Lower lobe of right lung (tissue), 2 donors: ENCODE measurements at regions not wholly inside any gene's neighbourhood (a gene's known extent, or its start where the extent isn't known, plus 50 kb on each side); places are given as distances from the start of the nearest gene placed in this dataset.

ENCODE experiments used
- ATAC-seq, 2 donors: fragments of 200-7000 bp; cut with Tn5 transposase; one replicate each; pipeline ENCODE4 v1.9.1; 2020 to 2022; ENCODE audit warnings: mild to moderate bottlenecking in 2 of 2, moderate library complexity in 2 of 2
- DNase-seq: peaks from one replicate; pipeline ENCODE4 v3.0.0-alpha.2; 2020
- H3K27ac ChIP-seq: fragments of 200-600 bp; one replicate; pipeline ENCODE4 v1.8.0; 2022
- H3K27me3 ChIP-seq: fragments of 200-600 bp; one replicate; pipeline ENCODE4 v1.8.0; 2022; ENCODE audit warnings: low read depth
- H3K36me3 ChIP-seq: fragments of 200-600 bp; one replicate; pipeline ENCODE4 v1.8.0; 2022; ENCODE audit warnings: mild to moderate bottlenecking
- H3K4me1 ChIP-seq: fragments of 200-600 bp; one replicate; pipeline ENCODE4 v1.8.0; 2022
- H3K4me3 ChIP-seq: fragments of 200-600 bp; one replicate; pipeline ENCODE4 v1.8.0; 2022; ENCODE audit warnings: mild to moderate bottlenecking
- H3K9me3 ChIP-seq: fragments of 200-600 bp; one replicate; pipeline ENCODE4 v1.8.0; 2022
- CTCF ChIP-seq: fragments of 200-600 bp; IDR thresholded peaks from one replicate; pipeline ENCODE4 v1.8.0; 2022; ENCODE audit warnings: antibody characterized with exemption, mild to moderate bottlenecking
- intact Hi-C: fragments of 100-400 bp; cut with DNase I; formaldehyde crosslinking; loops from one replicate; pipeline ENCODE4 v1.11.0; 2022
- donor health status: DM: no; HTN: yes; CAD: no; lungs with severe emphysema.

GRCh38 chr1:95408507-95409136, 174.6 kb downstream of the RWDD3 start:
- DNase-seq (no peak), ATAC-seq (no peak)
- no peaks in the 10 kb centered on the region for H3K27me3 ChIP-seq
- H3K4me3 ChIP-seq = no peak overlapping the region
- H3K27ac ChIP-seq = no peak overlapping the region
- H3K9me3 ChIP-seq = no peaks in the 10 kb centered on the region
- no peaks in the 10 kb centered on the region for H3K36me3 ChIP-seq
- intact Hi-C loops = no loop called here
- no peak for TF ChIP-seq CTCF
- H3K4me1 ChIP-seq = no peaks in the 10 kb centered on the region

- Histone ChIP-seq H3K4me3 (no peak overlapping the region), H3K27ac (no peak overlapping the region), H3K4me1 (no peaks in the 10 kb centered on the region), H3K27me3 (no peaks in the 10 kb centered on the region), H3K36me3 (no peaks in the 10 kb centered on the region), H3K9me3 (no peaks in the 10 kb centered on the region)
- intact Hi-C loops = no loop called here
- TF ChIP-seq CTCF = no peak
- ATAC-seq = no peak
- no peak for DNase-seq
Observed at GRCh38 chr1:95409276-95409675, 175.3 kb downstream of the RWDD3 start.

GRCh38 chr1:95409901-95410300, 175.9 kb downstream of the RWDD3 start:
- no peaks in the 10 kb centered on the region for H3K4me1 ChIP-seq
- no peak for TF ChIP-seq CTCF
- ATAC-seq = no peak
- no peaks in the 10 kb centered on the region for H3K36me3 ChIP-seq
- no peak overlapping the region for H3K27ac ChIP-seq
- no peaks in the 10 kb centered on the region for H3K27me3 ChIP-seq
- H3K4me3 ChIP-seq = no peak overlapping the region
- H3K9me3 ChIP-seq = no peaks in the 10 kb centered on the region
- intact Hi-C loops = no loop called here
- DNase-seq = no peak

- ATAC-seq (no peak), DNase-seq (no peak)
- H3K4me3 ChIP-seq = no peak overlapping the region
- H3K36me3 ChIP-seq = no peaks in the 10 kb centered on the region
- no peak for TF ChIP-seq CTCF
- intact Hi-C loops = no loop called here
- H3K27ac ChIP-seq = no peak overlapping the region
- no peaks in the 10 kb centered on the region for H3K4me1 ChIP-seq
- H3K9me3 ChIP-seq = no peaks in the 10 kb centered on the region
- no peaks in the 10 kb centered on the region for H3K27me3 ChIP-seq
Observed at GRCh38 chr1:95415146-95415545, 181.1 kb downstream of the RWDD3 start.

- TF ChIP-seq CTCF = no peak
- Histone ChIP-seq H3K4me3 (no peak overlapping the region), H3K27me3 (no peaks in the 10 kb centered on the region), H3K4me1 (no peaks in the 10 kb centered on the region), H3K27ac (no peak overlapping the region), H3K9me3 (no peaks in the 10 kb centered on the region), H3K36me3 (no peaks in the 10 kb centered on the region)
- DNase-seq (no peak), ATAC-seq (no peak)
- intact Hi-C loops = no loop called here
Observed at GRCh38 chr1:95426772-95427171, 192.8 kb downstream of the RWDD3 start.

- TF ChIP-seq CTCF = no peak
- DNase-seq (no peak), ATAC-seq (no peak)
- no peak overlapping the region for H3K27ac ChIP-seq
- intact Hi-C loops = no loop called here
- H3K36me3 ChIP-seq = no peaks in the 10 kb centered on the region
- no peaks in the 10 kb centered on the region for H3K4me1 ChIP-seq
- H3K4me3 ChIP-seq = no peak overlapping the region
- H3K27me3 ChIP-seq = no peaks in the 10 kb centered on the region
- no peaks in the 10 kb centered on the region for H3K9me3 ChIP-seq
Observed at GRCh38 chr1:95427525-95427924, 193.5 kb downstream of the RWDD3 start.
